ENCODE measurements at regions not wholly inside any gene's neighbourhood (a gene's known extent, or its start where the extent isn't known, plus 50 kb on each side); places are given as distances from the start of the nearest gene placed in this dataset.
"Not testable (repeated sequence)": the region's sequence is repeated elsewhere in the genome, so short reads cannot be mapped to it uniquely, and the experiment has no call there.

- DNase-seq: no peak
These were observed 367.8 kb upstream of the SLC7A11 start for GRCh38 chr4:138609943-138610350.

GRCh38 chr4:138604556-138604955 is 362.4 kb upstream of the SLC7A11 start:
- no peak for DNase-seq

GRCh38 chr4:138602664-138603063 is 360.5 kb upstream of the SLC7A11 start:
- no peak for DNase-seq

- DNase-seq: no peak
These were observed 357.8 kb upstream of the SLC7A11 start for GRCh38 chr4:138599965-138600364.

- no peak for DNase-seq
These were observed 356.1 kb upstream of the SLC7A11 start for GRCh38 chr4:138598226-138598625.

GRCh38 chr4:138596896-138597295 is 354.7 kb upstream of the SLC7A11 start:
- DNase-seq: no peak

- DNase-seq: no peak
These were observed 353.7 kb upstream of the SLC7A11 start for GRCh38 chr4:138595731-138596460.

GRCh38 chr4:138595171-138595570 is 353.0 kb upstream of the SLC7A11 start:
- DNase-seq: no peak

- no peak for DNase-seq
These were observed 350.6 kb upstream of the SLC7A11 start for GRCh38 chr4:138592796-138593195.

- DNase-seq: no peak
These were observed 349.7 kb upstream of the SLC7A11 start for GRCh38 chr4:138591808-138592207.

- no peak for DNase-seq
These were observed 346.4 kb upstream of the SLC7A11 start for GRCh38 chr4:138588501-138588900.

GRCh38 chr4:138579146-138579545 is 337.0 kb upstream of the SLC7A11 start:
- no peak for DNase-seq

GRCh38 chr4:138577826-138578225 is 335.7 kb upstream of the SLC7A11 start:
- DNase-seq: not testable (repeated sequence)

GRCh38 chr4:138577145-138577544 is 335.0 kb upstream of the SLC7A11 start:
- no peak for DNase-seq

- DNase-seq: no peak
These were observed 334.5 kb upstream of the SLC7A11 start for GRCh38 chr4:138576684-138577083.

GRCh38 chr4:138573246-138573645 is 331.1 kb upstream of the SLC7A11 start:
- no peak for DNase-seq

- no peak for DNase-seq
These were observed 329.9 kb upstream of the SLC7A11 start for GRCh38 chr4:138572007-138572406.

GRCh38 chr4:138567696-138568095 is 325.5 kb upstream of the SLC7A11 start:
- DNase-seq: no peak

- no peak for DNase-seq
These were observed 323.4 kb upstream of the SLC7A11 start for GRCh38 chr4:138565576-138565975.

GRCh38 chr4:138562544-138562991 is 320.4 kb upstream of the SLC7A11 start:
- no peak for DNase-seq

GRCh38 chr4:138561906-138562305 is 319.8 kb upstream of the SLC7A11 start:
- no peak for DNase-seq

GRCh38 chr4:138561276-138561880 is 319.2 kb upstream of the SLC7A11 start:
- DNase-seq: no peak

- no peak for DNase-seq
These were observed 318.3 kb upstream of the SLC7A11 start for GRCh38 chr4:138560448-138560847.

- DNase-seq: no peak
These were observed 316.7 kb upstream of the SLC7A11 start for GRCh38 chr4:138558886-138559285.

GRCh38 chr4:138555584-138555983 is 313.4 kb upstream of the SLC7A11 start:
- DNase-seq: no peak
